K562 (cell line): ENCODE measurements at regions not wholly inside any gene's neighbourhood (a gene's known extent, or its start where the extent isn't known, plus 50 kb on each side); places are given as distances from the start of the nearest gene placed in this dataset.

ENCODE experiments used
- ATAC-seq: fragments of 200-7000 bp; cut with Tn5 transposase; 3 replicates; pipeline ENCODE4 v1.9.1; 2020; ENCODE audit warnings: moderate library complexity
- BruUV-seq: library from RNA; stranded (reverse); fragments of 400-500 nt; replicated peaks from 2 replicates; lab custom pipeline; 2021; lab: Mats Ljungman, UMichigan
- CTCF ChIA-PET: fragments of 300-600 bp; formaldehyde crosslinking; extraction: SDS; loops from one replicate; lab custom pipeline; 2021; ENCODE audit warnings: low intra/inter-chr PET ratio; lab: Yijun Ruan, JAX
- POLR2A ChIA-PET: fragments of 300-600, 350-650 bp; sonication (Branson Sonifier 250); formaldehyde crosslinking; extraction: SDS; loops from one replicate; lab custom pipeline; 2021; ENCODE audit warnings: antibody characterized with exemption, inconsistent platforms; lab: Yijun Ruan, JAX
- DNase-seq, 4 experiments: peaks; one replicate each; pipeline versions ENCODE4 v3.0.0 to v3.0.0-alpha.2; 2011 to 2018; ENCODE audit warnings: low spot score in 3 of 4, mixed read lengths in 3 of 4; ENCODE audit errors: extremely low read depth in 1 of 4
- FAIRE-seq: peaks from 2 replicates; lab custom pipeline; 2011; peaks lifted over from hg19 to GRCh38; lab: Jason Lieb, UNC
- H2AFZ ChIP-seq: 2 replicates; pipeline ENCODE4 v1.6.0; 2011; ENCODE audit warnings: low read depth, low read length, control low read depth, inconsistent platforms
- H3K27ac ChIP-seq: fragments of 200-600 bp; 3 replicates; pipeline ENCODE4 v1.8.0; 2011; ENCODE audit warnings: low read depth, mild to moderate bottlenecking, control low read depth, inconsistent platforms, low read length, moderate library complexity, mixed read lengths; ENCODE audit errors: extremely low read depth
- H3K27me3 ChIP-seq, 2 experiments: fragments of 300-600 bp in 1 of 2; 2 replicates in 1 of 2; 3 replicates in 1 of 2; pipeline versions ENCODE4 v1.6.0 to v1.8.0; 2011; ENCODE audit warnings: inconsistent platforms in 2 of 2, low read length in 2 of 2, mild to moderate bottlenecking in 1 of 2, mixed read lengths in 1 of 2, moderate library complexity in 1 of 2; ENCODE audit not compliant: control insufficient read depth in 2 of 2, insufficient read depth in 2 of 2
- H3K36me3 ChIP-seq: fragments of 300-600 bp; 3 replicates; pipeline ENCODE4 v1.8.0; 2011; ENCODE audit warnings: mild to moderate bottlenecking, low read length, inconsistent platforms; ENCODE audit not compliant: control insufficient read depth, insufficient read depth
- H3K4me1 ChIP-seq, 2 experiments: fragments of 200-600 bp in 1 of 2; replicated peaks in 1 of 2; 2 replicates in 1 of 2; 3 replicates in 1 of 2; pipeline versions ENCODE4 v1.5.1 to v1.8.0; 2011; ENCODE audit warnings: inconsistent platforms in 2 of 2, low read length in 2 of 2, mild to moderate bottlenecking in 1 of 2, mixed read lengths in 1 of 2, moderate library complexity in 1 of 2; ENCODE audit not compliant: control insufficient read depth in 2 of 2, insufficient read depth in 2 of 2
- H3K4me2 ChIP-seq: 2 replicates; pipeline ENCODE4 v1.6.1; 2011; ENCODE audit warnings: low read length, control low read depth, inconsistent platforms, mixed read lengths; ENCODE audit not compliant: insufficient read depth
- H3K4me3 ChIP-seq: fragments of 200-600 bp; sonication (generic), shearing (Covaris generic); 2 replicates; pipeline ENCODE4 v1.5.1; 2016; ENCODE audit warnings: control low read depth, inconsistent platforms
- H3K79me2 ChIP-seq: fragments of 200-600 bp; 3 replicates; pipeline ENCODE4 v1.8.0; 2011; ENCODE audit warnings: low read length, inconsistent platforms; ENCODE audit not compliant: control insufficient read depth, insufficient read depth
- H3K9ac ChIP-seq, 2 experiments: 2 replicates each; pipeline versions ENCODE4 v1.6.0 to v1.6.1; 2011; ENCODE audit warnings: low read depth in 2 of 2, low read length in 2 of 2, control low read depth in 1 of 2, inconsistent platforms in 1 of 2, mild to moderate bottlenecking in 1 of 2, mixed read lengths in 1 of 2; ENCODE audit not compliant: insufficient read depth in 1 of 2
- H3K9me1 ChIP-seq: one replicate; pipeline ENCODE4 v1.6.0; 2011; ENCODE audit warnings: inconsistent platforms, mild to moderate bottlenecking, low read length, moderate library complexity; ENCODE audit not compliant: control insufficient read depth, insufficient read depth
- H3K9me3 ChIP-seq: replicated peaks from 2 replicates; pipeline ENCODE4 v1.5.1; 2011; ENCODE audit warnings: low read depth, low read length, inconsistent platforms; ENCODE audit not compliant: control insufficient read depth, insufficient read depth
- H4K20me1 ChIP-seq: replicated peaks from 2 replicates; pipeline ENCODE4 v1.6.1; 2011; ENCODE audit warnings: low read length, inconsistent platforms, mixed read lengths; ENCODE audit not compliant: control insufficient read depth, insufficient read depth
- RAD21 ChIP-seq, 2 experiments: fragments of 250-450 bp in 1 of 2; fragments of 450-650 bp in 1 of 2; sonication (Bioruptor Pico) in 1 of 2; formaldehyde crosslinking in 1 of 2; IDR thresholded peaks in 1 of 2; conservative IDR thresholded peaks in 1 of 2; 2 replicates each; pipeline versions ENCODE4 v1.4.0 to v1.8.0; 2020 to 2022; ENCODE audit warnings: mild to moderate bottlenecking in 2 of 2, moderate library complexity in 1 of 2
- TRIM24 ChIP-seq, 2 experiments: fragments of 450-650 bp; IDR thresholded peaks; 2 replicates each; pipeline ENCODE4 v1.6.1; 2016
- ZFP1 ChIP-seq: fragments of 450-650 bp; formaldehyde crosslinking; IDR thresholded peaks from 2 replicates; pipeline ENCODE4 v1.4.0; 2020; ENCODE audit warnings: mild to moderate bottlenecking, mixed read lengths
- ZNF133 ChIP-seq: fragments of 250-450 bp; sonication (Bioruptor Pico); IDR thresholded peaks from 2 replicates; pipeline ENCODE4 v1.4.0; 2020; ENCODE audit warnings: mild to moderate bottlenecking
- ZNF143 ChIP-seq: sonication (generic); formaldehyde crosslinking; IDR thresholded peaks from 2 replicates; pipeline ENCODE4 v1.9.0; 2022; ENCODE audit warnings: mild to moderate bottlenecking, missing genetic modification reagents
- ZNF232 ChIP-seq: sonication (generic); formaldehyde crosslinking; IDR thresholded peaks from 2 replicates; pipeline ENCODE4 v1.8.0; 2022; ENCODE audit warnings: mild to moderate bottlenecking, missing genetic modification reagents
- ZZZ3 ChIP-seq: fragments of 450-650 bp; IDR thresholded peaks from 2 replicates; pipeline ENCODE4 v1.6.1; 2016; ENCODE audit warnings: antibody characterized with exemption, mild to moderate bottlenecking, moderate library complexity
- WGBS: fragments of 100-300 bp; shearing (Covaris generic); methylation state at CpG from one replicate; pipeline ENCODE4 v1.1.6; 2016; ENCODE audit warnings: low coverage, mixed read lengths; ENCODE audit not compliant: insufficient coverage; ENCODE audit errors: missing lambda C conversion rate; 5-methylcytosine and 5-hydroxymethylcytosine counted together
- in situ Hi-C: fragments of 300-500 bp; cut with MboI; formaldehyde crosslinking; loops from 4 replicates; pipeline ENCODE4 v1.15.0; 2018; ENCODE audit warnings: inconsistent platforms, mixed read lengths
- intact Hi-C: fragments of 100-400 bp; cut with micrococcal nuclease; formaldehyde crosslinking; loops from 2 replicates; pipeline ENCODE4 v1.14.2; 2022

DNA sequence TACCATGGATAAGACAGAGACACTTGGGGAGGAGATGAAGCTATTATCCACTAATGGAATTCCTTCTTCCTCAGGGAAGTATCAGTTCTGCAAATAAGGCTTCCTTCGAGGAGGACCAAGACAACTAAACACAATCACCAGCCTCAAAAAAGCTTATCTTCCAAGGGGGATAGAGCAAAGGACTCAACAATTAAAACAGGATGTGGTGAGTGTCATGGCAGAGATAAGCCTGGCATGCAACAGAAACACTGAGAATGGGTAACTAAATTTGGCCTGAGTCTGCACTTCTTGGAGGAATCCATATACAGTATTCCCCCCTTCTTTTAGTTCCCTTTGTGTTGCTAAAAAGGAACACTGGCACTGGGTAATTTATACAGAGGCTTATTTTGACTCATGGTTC is 1285.2 kb downstream of the GATA3 start:
- in situ Hi-C loops (loop anchor here (25.0 kb wide), 1 partner anchor 1698 kb away; no protein-coding TSS in a partner anchor), intact Hi-C loops (loop anchor here (5.0 kb wide), 1 partner anchor 523 kb away; no protein-coding TSS in a partner anchor)
- DNase-seq (no peak), FAIRE-seq (no peak), ATAC-seq (no peak)
- 0% methylated on average over 1 of the region's 1 CpG for WGBS
- POLR2A ChIA-PET: interaction anchor here (0.8 kb wide), 1 partner anchor 171 kb away, joined by 3 read pairs; no protein-coding TSS in a partner anchor
- TF ChIP-seq ZNF133 (CRISPR knock-in tag) (no peak), TRIM24 (IDR thresholded peaks at IDR 0.05) (no peak), ZNF232 (CRISPR knock-in tag) (no peak), ZFP1 (CRISPR knock-in tag) (no peak)
- H3K4me2 ChIP-seq: no peak overlapping the region
- H3K4me1 ChIP-seq: no peaks in the 10 kb centered on the region
- H3K9me1 ChIP-seq: no peaks in the 10 kb centered on the region
- no peaks in the 10 kb centered on the region for H4K20me1 ChIP-seq
- H3K4me3 ChIP-seq: no peak overlapping the region
- H2AFZ ChIP-seq: no peak overlapping the region
- BruUV-seq: no TSS peak
- H3K36me3 ChIP-seq: no peaks in the 10 kb centered on the region
- no peak overlapping the region for H3K27ac ChIP-seq
- H3K79me2 ChIP-seq: no peaks in the 10 kb centered on the region
- H3K9ac ChIP-seq: no peak overlapping the region
- no peaks in the 10 kb centered on the region for H3K27me3 ChIP-seq
- CTCF ChIA-PET: no interaction called here
- H3K9me3 ChIP-seq: no peaks in the 10 kb centered on the region

- ATAC-seq (no peak), DNase-seq (peak in 2 of 4 experiments; percentile 13 to 28), FAIRE-seq (no peak)
- intact Hi-C loops (loop anchor here (5.0 kb wide), 1 partner anchor 519 kb away; no protein-coding TSS in a partner anchor), in situ Hi-C loops (loop anchor here (25.0 kb wide), 1 partner anchor 1694 kb away; no protein-coding TSS in a partner anchor)
- no peaks in the 10 kb centered on the region for H3K9me1 ChIP-seq
- H3K9ac ChIP-seq: no peak overlapping the region
- BruUV-seq: no TSS peak
- ChIA-PET POLR2A (no interaction called here), CTCF (no interaction called here)
- no peaks in the 10 kb centered on the region for H3K36me3 ChIP-seq
- no peaks in the 10 kb centered on the region for H3K27me3 ChIP-seq
- no peak overlapping the region for H3K4me3 ChIP-seq
- no peaks in the 10 kb centered on the region for H3K9me3 ChIP-seq
- H3K79me2 ChIP-seq: no peaks in the 10 kb centered on the region
- no peak overlapping the region for H3K4me2 ChIP-seq
- H3K27ac ChIP-seq: no peak overlapping the region
- H3K4me1 ChIP-seq: no peaks in the 10 kb centered on the region
- no peaks in the 10 kb centered on the region for H4K20me1 ChIP-seq
- no peak overlapping the region for H2AFZ ChIP-seq
- WGBS: 1% methylated on average over 5 of the region's 5 CpGs
- TF ChIP-seq RAD21 (CRISPR knock-in tag; conservative IDR thresholded peaks at IDR 0.05 in 1 of 2, IDR thresholded peaks at IDR 0.05 in 1 of 2) (peak; percentile 67 to 86), ZZZ3 (no peak), ZNF143 (CRISPR knock-in tag) (no peak)
These were observed 1288.5 kb downstream of the GATA3 start for GRCh38 chr10:9342885-9343570.
